GM12892 (cell line): ENCODE measurements at regions not wholly inside any gene's neighbourhood (a gene's known extent, or its start where the extent isn't known, plus 50 kb on each side); places are given as distances from the start of the nearest gene placed in this dataset.

Experiments
- POLR2AphosphoS5 ChIP-seq: IDR thresholded peaks from 2 replicates; pipeline ENCODE4 v1.6.1; 2011; ENCODE audit warnings: low read depth, low read length, control low read depth
- TAF1 ChIP-seq: IDR thresholded peaks from 2 replicates; pipeline ENCODE4 v1.6.1; 2011; ENCODE audit warnings: low read depth, mild to moderate bottlenecking, control low read depth, low read length, borderline replicate concordance

DNA sequence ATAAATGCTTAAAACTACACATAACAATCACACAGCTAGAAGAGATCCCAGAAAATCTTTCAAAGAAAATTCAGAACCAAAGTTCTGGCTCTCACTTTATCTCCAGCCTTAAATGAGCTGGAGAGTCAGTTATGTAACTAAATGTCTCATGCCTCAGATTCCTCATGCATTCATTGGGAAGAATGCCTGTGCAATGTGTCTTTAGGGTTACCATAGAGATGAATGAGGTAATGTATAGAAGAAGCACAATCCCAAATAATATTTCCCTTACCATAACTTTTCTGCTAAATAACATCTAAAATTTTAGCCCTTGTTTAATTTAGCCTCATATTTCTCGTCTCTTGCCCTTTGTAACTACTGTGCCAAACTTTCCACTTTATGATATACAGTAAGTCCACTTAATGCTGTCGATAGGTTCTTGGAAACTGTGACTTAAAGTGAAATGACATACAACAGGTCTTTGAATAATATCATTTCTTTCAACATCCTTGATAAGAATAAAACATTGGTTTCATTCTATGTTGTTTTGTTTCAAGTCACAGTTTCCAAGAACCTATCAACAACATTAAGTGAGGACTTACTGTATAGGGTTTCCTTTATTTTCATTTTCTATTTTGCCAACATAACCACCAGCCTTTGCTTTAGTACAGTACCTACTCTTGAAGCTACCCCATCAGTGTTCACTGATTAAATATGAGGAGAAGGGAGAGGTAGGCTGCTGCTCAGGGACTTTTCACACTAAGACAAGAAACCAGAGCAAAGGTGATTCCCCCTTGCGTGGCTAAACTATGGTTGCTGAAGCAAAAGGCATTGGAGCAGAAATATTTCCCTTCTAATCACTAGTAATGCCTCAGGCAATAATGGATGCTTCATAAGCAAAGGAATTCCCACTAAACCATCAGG lies 295.7 kb upstream of the PTGER4 start:
- no peak for TF ChIP-seq POLR2AphosphoS5
- TF ChIP-seq TAF1, result no peak
